ENCODE measurements at regions not wholly inside any gene's neighbourhood (a gene's known extent, or its start where the extent isn't known, plus 50 kb on each side); places are given as distances from the start of the nearest gene placed in this dataset.

DNA sequence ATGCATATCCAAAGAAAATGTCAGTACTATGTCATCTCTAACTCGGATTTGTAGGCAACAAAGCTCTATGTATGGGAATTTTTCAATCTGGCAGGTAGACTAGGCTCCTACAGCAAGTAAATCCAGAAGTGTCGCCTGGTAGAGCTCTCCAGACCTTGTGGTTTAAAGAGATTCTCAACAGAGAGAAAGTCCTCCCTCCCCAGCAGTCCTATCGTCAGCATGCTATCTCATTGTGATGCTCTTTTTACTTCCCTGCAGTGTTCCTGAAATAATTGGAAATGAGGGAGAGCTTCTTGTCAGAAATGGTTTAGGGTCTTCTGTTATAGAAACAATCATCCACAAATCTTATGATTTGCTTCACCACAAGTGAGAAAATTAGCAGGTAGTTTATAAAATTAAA lies 395.4 kb downstream of the FRK start:
- TF ChIP-seq, protein P1, sequence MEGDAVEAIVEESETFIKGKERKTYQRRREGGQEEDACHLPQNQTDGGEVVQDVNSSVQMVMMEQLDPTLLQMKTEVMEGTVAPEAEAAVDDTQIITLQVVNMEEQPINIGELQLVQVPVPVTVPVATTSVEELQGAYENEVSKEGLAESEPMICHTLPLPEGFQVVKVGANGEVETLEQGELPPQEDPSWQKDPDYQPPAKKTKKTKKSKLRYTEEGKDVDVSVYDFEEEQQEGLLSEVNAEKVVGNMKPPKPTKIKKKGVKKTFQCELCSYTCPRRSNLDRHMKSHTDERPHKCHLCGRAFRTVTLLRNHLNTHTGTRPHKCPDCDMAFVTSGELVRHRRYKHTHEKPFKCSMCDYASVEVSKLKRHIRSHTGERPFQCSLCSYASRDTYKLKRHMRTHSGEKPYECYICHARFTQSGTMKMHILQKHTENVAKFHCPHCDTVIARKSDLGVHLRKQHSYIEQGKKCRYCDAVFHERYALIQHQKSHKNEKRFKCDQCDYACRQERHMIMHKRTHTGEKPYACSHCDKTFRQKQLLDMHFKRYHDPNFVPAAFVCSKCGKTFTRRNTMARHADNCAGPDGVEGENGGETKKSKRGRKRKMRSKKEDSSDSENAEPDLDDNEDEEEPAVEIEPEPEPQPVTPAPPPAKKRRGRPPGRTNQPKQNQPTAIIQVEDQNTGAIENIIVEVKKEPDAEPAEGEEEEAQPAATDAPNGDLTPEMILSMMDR (IDR thresholded peaks at IDR 0.05): no peak
- no peak for TF ChIP-seq EZH2 (IDR thresholded peaks at IDR 0.05)

Data from neural progenitor cell (in vitro differentiated cells).